GM21423 (cell line): ENCODE measurements at regions not wholly inside any gene's neighbourhood (a gene's known extent, or its start where the extent isn't known, plus 50 kb on each side); places are given as distances from the start of the nearest gene placed in this dataset.

Experiments used
- ATAC-seq: cut with Tn5 transposase; IDR thresholded peaks from one replicate; pipeline ENCODE4 v1.9.1; 2021; ENCODE audit warnings: mild to moderate bottlenecking, moderate library complexity; ENCODE audit not compliant: unreplicated experiment

DNA sequence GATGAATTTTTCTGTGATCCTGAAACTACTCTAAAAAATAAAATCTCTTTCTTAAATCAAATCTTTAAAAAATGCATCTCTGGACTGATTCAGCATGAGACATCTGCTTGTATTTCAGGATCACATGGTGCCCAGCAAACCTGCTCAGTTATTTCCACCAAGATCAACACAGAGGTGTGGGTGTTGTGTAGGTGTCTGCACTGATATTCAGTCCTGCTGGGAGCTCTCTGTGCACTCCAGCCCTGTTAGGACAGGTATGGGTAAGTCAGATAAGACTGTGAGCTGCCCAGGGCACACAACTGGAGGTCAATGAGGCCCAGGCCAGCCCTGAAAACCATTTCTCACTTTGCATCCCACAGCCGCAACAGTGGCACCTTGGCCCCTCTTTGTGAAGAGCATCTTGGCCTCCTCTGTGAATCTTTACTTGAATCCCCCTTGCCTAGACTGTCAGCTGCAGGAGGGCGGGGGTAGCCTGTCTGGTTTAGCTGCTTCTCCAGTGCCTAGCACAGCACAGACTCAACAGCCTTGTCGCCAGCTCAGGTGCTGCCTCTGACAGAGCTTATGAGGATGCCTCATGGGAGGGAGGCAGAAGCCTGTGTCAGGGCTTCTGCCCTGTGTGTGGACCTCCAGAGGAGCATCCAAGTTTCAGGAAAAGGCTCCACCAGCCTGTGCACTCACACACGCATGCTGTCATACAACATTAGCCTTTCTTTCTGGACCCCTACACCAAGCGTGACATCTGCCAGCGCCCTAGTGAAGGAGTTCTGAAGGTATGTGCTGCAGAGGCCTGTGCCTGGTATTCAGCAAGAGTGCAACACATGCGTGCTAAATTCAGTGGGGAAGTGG lies 187.6 kb upstream of the CST7 start:
- ATAC-seq = no peak

DNA sequence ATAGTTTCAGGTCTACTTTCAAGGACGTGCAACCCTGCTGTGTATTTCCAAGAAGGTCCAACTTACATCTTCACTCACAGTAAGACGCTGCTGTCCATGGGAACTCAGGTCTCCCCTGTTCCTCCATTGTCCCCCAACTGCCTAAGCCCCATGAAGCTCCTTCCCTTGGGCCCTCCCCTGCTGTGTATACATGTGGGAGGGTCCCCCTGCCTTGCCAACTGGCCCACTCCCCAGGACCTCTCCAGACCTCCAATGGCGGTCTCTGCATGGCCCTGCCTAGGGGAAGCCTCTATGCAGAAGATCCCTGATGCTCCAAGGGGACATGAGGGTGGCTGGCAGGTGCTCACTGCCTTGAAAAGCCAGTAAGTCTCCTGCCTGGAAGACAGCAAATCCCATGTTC lies 186.7 kb upstream of the CST7 start:
- no peak for ATAC-seq

DNA sequence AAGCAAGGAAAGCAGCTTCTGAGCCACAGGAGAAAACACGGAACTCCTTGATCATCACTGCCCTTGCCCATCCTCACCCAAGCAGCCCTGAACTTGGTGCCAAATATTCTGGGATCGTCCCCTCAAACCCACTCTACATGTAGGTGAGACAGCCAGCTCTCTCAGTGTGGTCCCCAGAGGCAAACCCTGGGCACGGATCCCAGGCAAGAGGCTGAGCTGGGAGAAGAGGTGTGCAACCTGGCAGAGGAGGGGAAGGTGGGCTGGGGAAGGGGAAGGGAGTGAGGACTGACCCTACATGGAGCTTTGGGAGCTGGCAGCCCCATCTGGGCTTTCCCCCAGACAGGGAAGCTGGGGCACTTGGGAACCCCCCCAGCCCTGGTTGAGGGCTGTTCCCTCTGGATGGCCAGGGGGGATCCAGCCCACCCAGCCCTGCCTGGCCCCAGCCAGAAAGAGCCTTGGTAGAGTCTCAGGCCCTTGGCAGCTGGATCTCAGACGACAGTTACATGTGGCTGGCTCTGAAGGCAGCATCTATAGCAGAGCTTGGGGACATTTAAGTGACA lies 186.2 kb upstream of the CST7 start:
- ATAC-seq = no peak

DNA sequence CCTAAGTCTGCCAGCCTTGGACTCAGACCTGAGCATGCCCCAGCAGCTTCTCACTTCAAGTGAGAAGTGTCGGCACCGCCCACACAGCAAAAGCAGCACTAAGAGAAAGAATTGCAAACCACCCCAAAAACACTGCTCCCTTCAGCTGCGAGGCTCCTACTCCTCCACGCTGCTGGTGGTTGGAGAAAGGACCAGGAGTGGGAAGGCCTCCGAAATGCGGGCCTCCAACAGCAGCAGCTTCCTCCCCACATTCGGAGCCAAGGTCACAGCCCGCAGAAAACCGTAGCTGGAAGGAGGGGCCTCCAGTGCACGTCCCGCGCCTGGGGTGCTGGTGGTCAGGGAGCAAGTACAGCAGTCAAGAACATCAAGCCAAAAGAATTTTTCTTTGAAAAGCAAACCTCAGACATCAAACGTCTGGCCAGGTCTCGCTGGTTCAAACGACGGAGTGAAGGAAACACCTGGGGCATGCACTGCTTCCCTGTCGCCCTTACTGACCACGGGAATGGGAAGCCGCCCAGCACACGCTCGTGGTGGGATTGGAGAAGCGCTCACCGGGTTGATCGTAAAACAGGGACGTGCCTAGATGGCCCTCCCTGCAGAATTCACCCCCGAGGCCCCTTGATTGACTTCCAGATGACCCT lies 185.6 kb upstream of the CST7 start:
- ATAC-seq = no peak

DNA sequence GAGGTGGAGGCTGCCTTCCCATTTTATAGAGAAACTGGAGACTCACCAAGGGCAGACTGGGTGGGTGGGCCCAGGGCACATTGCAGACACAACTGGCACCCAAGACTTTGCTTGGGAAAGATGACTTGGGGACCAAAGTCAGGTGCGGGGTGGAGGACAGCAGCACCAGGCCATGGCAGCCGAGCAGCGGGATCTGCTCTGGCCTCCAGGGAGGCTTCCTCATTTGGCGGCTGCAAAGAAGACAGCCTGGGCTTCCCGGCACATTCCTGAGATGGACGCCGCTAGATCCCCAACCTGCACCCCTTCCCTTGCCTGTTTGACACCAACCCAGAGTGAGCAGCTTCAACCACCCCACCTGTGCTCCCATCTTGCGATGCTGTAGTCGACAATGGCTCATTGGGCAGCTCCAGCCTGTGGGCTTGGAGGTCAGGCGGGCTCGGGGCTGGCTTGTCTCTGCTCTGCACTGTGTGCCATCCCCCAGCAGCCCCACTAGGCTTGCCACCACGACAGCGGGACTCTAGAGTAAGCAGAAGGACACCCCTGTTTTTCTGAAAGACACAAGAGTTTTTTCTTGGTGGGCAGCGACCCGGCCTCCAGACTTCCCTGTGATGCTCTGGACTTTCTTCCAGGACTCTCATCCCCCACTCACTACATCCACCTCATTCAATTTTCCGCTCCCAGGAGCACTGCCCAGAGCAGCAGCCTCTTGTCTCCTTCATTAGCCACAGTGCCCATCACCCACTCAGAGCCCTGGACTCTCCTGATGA lies 184.9 kb upstream of the CST7 start:
- ATAC-seq = no peak

DNA sequence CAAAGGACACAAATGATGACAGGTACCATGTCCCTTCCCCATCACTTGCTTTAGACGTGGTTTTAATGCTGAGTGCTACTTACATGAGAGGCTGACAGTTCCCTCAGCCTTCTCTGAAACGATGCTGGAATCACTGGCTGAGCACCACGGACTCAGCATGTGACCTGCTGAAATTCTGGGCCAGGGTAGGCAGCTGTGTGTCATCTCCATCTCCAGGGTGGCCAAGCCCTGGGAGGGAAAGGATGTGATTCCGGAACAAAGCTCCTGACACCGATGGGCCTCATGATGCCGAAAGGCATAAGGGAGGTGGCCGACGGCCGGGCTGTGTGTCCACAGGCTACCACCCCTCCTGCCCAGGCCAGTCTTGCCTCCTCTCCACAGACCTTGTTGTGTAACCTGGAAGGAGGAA lies 184.3 kb upstream of the CST7 start:
- no peak for ATAC-seq

DNA sequence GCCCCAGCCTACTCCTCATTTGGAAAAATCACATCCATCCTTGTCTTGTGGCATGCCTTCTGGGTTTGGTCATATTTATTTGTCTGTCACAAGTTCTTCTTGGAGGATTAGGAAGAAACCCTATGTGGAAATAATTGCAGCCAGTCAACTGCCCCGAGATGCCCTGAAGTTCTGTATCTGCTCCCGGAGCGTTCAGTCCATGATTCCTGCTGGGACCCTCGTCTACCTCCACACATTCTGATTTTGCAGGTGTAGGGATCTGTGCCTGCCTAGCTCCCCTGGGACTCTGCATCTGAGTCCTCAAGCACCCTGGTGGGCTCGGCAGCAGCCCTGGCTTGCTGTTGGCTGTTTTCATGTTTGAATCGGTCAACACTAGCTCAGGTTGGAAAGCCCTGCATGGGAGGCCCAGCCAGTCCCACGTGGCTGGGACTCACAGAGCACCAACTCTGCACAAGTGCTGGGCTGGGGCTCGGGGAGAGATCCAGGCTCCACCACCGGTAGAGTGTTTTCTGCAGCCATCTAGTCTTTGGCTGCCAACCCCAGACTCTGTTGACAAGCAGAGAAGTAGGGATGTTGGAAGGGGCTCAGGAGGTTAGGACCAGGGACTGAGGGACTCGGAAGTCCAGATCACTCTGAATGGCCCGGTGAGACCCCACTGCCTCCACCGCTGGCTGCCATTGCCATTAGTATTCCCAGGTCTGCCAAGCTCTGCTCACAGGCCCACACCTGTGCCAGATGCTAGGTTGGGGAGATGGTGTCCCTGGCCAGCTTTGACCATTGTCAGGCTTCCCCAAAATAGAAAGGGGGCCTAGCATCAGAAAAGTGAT lies 183.5 kb upstream of the CST7 start:
- no peak for ATAC-seq

DNA sequence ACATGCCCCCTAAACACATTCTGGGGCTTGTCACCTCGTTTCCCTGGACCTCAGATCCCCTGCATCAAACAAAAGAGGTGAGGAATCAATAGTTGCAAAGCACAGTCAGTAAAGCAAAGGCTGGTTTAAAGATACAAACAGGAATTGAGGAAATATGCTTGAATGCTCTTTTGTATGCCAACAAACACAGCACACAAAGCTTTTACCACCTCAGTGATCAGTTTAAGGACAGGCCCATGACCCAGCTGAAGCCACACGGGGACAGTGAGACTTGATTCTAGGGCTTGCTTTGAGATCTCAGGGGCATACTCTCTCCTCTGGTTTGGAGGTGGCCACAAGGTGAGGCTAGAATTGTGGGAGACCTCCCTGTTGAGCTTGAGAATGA lies 182.9 kb upstream of the CST7 start:
- ATAC-seq = no peak

DNA sequence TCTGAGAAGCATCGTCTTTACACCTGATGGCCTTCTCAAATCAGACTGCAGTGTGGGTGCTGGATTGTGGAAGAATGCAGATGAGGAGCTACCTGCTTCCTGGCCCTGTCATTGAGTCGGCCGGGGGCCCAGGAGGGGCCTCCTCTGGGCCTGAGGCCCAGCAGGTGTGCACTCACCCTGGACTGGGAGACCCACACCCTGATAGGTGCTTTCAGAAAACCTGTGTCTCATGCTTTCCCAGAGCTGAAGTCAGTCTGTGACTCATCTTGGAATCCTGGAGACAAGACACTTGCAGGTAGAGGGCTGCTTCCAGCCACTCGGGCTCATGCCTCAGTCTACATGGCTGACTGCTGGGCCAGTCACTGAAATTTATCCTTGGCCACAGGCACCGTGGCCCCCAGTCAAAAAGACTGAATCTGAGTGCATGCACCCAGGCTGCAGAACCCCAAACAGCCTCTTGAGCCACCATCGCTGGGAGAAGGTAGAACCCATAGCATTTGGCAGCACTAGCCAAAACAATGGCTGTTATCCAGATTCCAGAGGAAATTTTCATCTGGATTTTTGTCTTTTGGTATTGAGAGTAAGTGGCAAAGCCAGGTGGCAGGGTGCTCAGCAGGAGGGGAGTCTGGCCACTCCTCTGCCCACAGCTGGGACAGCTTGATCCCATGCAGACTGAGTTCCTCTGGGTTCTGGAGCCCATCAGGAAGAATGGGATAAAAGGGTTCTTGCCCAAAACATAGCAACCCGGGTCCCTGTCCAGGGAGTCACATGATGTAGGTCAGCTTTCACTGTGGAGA lies 182.0 kb upstream of the CST7 start:
- no peak for ATAC-seq

DNA sequence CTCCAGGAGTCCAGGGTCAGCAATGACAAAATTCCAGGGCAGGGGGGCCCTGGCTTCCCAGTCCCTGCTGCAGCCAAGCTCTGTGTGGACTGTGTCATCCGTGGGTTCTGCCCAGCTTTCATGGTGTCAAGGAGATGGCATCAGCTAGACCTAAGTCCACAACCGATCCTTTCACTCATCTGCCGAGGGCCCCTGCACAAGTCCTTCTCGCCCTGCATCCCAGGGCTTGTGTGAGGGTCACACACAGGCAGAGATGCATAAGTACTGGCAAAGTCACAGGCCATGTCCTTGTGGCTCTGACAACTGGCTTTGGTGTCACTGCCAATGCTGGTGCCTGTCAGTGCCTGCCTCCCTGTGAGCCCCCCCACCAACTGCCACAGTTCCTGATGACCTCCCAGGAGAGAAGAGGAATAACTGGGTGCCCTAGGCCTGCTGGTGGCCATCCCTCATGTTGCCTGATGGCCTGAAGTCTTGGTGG lies 181.4 kb upstream of the CST7 start:
- ATAC-seq = no peak

DNA sequence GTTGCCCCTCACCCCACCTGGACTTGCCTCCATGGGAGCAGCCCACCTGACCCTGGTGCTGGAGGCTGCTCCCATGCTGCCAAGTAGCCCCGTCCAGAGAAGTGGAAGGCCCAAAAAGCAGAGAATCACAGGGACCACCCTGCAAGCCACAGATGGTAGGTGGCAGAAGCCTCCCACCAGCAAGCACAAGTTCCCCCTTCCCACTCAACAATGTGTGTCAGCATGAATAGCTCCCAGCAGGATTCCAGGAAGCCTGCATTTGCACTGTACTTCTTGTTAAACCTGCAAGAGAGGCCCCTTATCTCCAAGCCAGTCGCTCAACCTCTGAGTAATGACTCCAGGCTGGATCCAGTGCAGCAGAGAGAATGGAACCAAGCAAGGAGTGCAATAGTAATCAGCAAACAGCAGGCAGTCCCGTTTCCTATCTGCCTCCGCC lies 180.8 kb upstream of the CST7 start:
- ATAC-seq = no peak

DNA sequence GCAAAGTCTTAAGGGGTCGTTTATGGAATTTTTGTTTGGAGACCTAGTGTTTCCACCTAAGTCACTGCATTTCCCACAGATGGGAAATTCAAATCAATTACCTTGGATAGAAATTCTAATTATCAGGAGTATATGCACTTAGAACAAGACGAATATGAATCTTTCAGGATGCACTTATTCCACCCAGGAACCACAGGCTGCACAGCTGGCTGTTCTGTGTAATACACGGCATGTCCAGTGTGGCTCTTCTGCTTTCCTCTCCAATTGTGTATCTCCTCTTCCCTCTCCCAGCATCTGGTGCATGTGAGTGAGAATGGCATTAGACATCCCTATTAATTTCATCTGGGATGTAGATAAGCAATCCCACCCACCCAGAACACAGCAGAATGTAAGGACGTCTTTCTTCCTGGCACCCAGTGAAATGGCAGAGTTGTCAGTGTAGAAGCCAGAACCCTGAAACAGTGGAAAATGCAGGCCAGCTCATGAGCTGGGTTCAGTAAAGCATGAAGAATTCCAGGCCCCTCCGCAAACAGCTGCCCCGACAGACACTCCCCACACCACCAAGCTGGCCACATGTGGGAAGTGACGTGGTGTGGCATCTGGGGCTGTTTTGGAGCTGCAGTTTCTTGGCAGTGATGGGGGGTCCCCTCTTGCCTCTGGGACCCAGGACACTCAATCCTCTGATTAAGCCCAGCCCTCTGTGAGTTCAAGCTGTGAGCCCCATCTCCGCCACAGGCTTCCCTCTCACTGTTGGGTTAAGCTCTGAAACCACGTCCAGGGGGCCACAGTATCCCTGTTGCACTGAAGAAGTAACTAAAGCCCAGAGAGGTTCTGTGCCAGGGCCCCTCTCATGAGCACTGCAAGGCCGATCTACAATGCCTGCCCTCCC lies 180.1 kb upstream of the CST7 start:
- ATAC-seq = no peak

DNA sequence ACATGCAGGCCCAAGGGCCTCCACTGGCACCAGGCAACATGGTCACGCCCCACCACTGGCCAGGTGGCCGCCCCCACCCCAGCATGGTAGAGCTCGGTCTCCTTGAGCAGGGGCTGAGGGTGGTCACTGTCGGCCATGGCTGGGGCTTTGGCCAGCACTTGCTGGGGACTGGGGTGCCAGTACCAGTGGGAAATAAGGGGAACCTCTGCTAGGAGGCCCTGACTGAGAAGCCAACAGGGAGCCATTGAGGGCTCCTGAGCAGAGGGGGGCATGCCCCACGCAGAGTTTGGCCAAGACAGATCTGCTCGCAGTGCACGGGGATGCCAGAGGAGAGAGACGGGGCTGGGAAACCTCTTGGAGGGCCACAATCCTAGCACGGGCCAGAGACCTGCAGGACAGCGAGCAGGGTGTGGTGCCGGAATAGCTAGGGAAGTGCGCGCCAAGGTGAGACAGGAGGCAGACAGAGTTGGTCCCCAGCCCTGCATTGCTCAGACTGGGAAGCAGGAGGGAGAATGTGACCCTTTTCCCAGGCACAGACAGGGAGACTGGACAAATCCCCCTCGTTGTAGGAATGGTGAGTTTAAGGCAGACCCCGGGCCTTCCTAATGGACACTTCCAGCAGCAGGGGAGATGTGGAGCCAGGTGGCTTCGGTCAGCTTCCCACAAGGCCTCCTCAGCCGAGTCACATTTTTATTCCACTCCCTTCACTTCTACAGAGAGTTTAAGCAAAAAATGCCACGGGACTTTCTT lies 179.0 kb upstream of the CST7 start:
- ATAC-seq = no peak

DNA sequence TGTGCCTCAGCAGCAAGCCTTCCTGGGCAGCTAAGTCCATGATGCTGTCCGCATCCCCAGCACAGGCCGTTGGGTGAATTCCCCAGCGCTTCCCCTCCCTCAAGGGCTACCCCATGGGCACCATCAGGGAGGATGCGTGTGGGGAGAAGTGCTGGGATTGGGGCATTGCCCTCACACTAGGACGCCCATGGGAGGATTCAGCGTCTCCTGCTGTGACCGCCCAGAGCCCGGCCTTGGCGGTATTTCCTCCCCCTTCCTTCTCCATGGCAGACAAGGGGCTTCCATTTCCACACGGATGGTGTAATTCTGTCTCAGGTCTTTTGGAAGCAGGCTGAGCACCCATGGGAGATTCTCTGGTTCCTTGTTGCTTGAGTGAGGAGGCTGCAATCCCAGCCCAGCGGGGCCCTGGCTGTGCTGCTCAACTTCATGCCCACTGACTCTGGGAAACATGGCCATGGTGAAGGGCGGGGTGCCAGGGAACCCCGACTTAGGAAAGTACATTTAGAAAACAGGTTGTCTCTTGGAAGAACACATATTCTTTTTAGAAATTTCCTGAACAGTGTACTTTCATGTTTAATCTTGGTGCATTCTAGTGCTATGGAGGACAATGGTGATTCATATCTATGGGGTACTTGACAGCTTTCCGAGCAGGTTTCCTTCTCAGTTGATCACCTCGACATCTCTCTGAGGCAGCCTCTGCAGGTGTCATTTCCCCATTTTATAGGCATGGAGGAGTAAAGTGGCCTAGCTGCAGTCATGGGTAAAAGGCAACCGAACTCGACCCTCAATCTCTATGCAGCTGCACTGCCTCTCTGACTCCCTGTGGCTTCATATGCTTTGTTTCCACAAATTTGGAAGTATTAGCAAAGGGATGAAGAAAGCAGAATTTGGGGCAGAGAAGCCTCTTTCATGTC lies 178.2 kb upstream of the CST7 start:
- ATAC-seq = no peak

DNA sequence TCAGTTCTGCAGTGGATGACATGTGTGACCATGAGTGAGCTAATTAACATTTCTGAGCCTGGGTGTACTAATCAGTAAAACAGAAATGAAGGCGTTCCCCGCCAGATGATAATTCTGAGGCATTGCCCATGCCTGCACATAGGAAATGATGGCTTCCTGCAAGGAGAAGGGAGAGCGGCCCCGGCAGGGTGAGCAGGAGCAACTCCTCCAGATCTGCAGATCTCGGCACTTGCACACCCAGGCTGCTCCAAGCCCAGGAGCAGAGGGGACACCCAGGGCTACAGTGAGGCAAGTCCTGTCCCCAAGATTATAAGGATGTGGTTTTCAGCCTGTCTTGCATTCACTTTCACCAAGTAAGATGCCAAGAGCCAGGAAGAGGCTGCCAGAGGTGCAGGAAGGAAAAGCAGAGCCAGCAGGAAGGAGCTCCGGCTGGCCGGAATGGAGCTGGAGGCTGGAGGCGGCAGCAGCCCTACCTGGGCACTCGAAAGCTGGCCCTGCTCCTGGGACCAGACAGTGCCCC lies 177.5 kb upstream of the CST7 start:
- ATAC-seq = no peak

DNA sequence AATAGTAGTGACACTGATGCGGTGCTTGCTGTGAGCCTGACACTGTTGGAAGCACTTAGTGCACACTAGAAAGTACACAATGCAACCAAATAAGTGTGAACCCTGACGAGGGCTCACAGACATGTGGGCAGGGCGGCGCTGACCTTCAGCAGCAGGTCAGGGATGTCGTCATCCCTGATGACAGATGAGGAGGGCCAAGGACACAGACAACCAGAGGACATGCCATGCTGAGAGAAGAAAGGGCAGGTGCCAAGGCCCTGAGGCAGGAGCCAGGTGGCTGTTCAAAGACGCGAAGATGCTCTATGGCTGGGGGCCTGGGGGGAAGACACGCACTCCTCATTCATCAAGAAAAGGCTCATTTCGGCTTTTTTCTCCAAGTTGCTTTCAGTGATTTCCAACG lies 176.4 kb upstream of the CST7 start:
- ATAC-seq = no peak

DNA sequence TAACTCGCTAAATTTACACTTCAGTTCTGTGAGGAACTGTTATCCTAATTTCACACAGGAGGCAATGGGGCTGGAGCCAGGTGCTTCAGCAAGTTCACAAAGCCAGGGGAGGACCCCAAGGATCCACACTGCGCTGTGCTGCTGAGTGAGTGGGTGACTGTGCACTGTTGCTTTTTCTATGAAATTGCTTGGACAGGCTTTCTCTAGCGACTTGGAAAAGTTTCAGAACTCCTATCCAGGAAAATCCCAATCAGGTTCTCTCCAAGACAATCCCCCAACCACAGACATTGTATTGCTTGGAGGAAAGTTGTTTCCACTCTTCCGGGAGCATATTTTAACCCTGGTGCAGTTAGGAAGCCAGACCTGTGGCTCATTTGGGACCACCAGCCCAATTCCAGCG lies 175.9 kb upstream of the CST7 start:
- ATAC-seq = no peak
